Skin of body (tissue), 1 donor: ENCODE measurements at regions not wholly inside any gene's neighbourhood (a gene's known extent, or its start where the extent isn't known, plus 50 kb on each side); places are given as distances from the start of the nearest gene placed in this dataset.
A peak's percentile ranks its signal among the peaks of the same experiment; 100 is the strongest.
"Not testable (repeated sequence)": the region's sequence is repeated elsewhere in the genome, so short reads cannot be mapped to it uniquely, and the experiment has no call there.

Experiments used
- DNase-seq: peaks from one replicate; lab custom pipeline; 2025; lab: John Stamatoyannopoulos, UW

GRCh38 chr10:121132273-121132672, 281.1 kb downstream of the WDR11 start:
- DNase-seq, result no peak

- no peak for DNase-seq
These were observed 282.7 kb downstream of the WDR11 start for GRCh38 chr10:121133901-121134300.

GRCh38 chr10:121134711-121135110, 283.5 kb downstream of the WDR11 start:
- DNase-seq, result no peak

- DNase-seq, result no peak
These were observed 284.4 kb downstream of the WDR11 start for GRCh38 chr10:121135512-121135911.

- peak; percentile 45 for DNase-seq
These were observed 286.4 kb downstream of the WDR11 start for GRCh38 chr10:121137533-121137932.

GRCh38 chr10:121138112-121138860, 287.1 kb downstream of the WDR11 start:
- DNase-seq, result peak; percentile 31

GRCh38 chr10:121138918-121139317, 287.8 kb downstream of the WDR11 start:
- DNase-seq, result no peak

- not testable (repeated sequence) for DNase-seq
These were observed 294.7 kb downstream of the WDR11 start for GRCh38 chr10:121145802-121146395.

- DNase-seq, result no peak
These were observed 297.8 kb downstream of the WDR11 start for GRCh38 chr10:121148921-121149320.

- DNase-seq, result no peak
These were observed 300.9 kb downstream of the WDR11 start for GRCh38 chr10:121152033-121152432.

GRCh38 chr10:121152935-121153334, 301.8 kb downstream of the WDR11 start:
- DNase-seq, result no peak

GRCh38 chr10:121154310-121154709, 303.1 kb downstream of the WDR11 start:
- DNase-seq, result no peak

GRCh38 chr10:121154846-121155245, 303.7 kb downstream of the WDR11 start:
- no peak for DNase-seq

GRCh38 chr10:121155742-121156474, 304.7 kb downstream of the WDR11 start:
- DNase-seq, result no peak

- DNase-seq, result no peak
These were observed 306.8 kb downstream of the WDR11 start for GRCh38 chr10:121157998-121158397.

- DNase-seq, result no peak
These were observed 307.9 kb downstream of the WDR11 start for GRCh38 chr10:121158988-121159579.

- no peak for DNase-seq
These were observed 308.5 kb downstream of the WDR11 start for GRCh38 chr10:121159670-121160069.

- DNase-seq, result no peak
These were observed 314.1 kb downstream of the WDR11 start for GRCh38 chr10:121165276-121165675.

- no peak for DNase-seq
These were observed 316.5 kb downstream of the WDR11 start for GRCh38 chr10:121167534-121168243.

GRCh38 chr10:121168545-121169216, 317.5 kb downstream of the WDR11 start:
- DNase-seq, result no peak

- no peak for DNase-seq
These were observed 318.2 kb downstream of the WDR11 start for GRCh38 chr10:121169406-121169805.
